ENCODE measurements at regions not wholly inside any gene's neighbourhood (a gene's known extent, or its start where the extent isn't known, plus 50 kb on each side); places are given as distances from the start of the nearest gene placed in this dataset.

DNA sequence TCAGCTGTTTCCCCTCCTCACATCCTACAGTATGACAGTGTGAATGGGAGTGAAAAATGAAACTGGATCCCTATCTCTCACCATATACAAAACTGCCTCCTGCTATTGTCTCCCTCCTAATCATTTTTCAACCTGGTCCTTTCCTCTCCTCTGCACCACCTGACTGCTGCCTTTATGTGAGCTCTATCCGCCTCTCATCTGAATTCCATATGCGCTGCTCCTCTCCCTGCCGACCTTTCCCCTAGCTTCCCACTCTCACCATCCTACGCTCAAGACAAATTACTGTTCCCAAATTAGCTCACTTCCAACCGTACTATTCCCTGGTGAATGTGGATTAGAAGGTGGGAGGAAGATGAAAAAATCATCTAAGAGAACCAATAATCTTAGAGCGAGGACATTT lies 148.4 kb upstream of the FBXL4 start (continued):
- TF ChIP-seq MXI1 (IDR thresholded peaks at IDR 0.05; ENCODE audit: low read depth, low read length) (no peak), RBM25 (IDR thresholded peaks at IDR 0.05; ENCODE audit: low read depth, low read length, severe bottlenecking) (no peak), ZNF253 (CRISPR knock-in tag; conservative IDR thresholded peaks at IDR 0.05) (no peak), BRD4 (IDR thresholded peaks at IDR 0.05) (no peak), ZNF134 (CRISPR knock-in tag; conservative IDR thresholded peaks at IDR 0.05) (no peak), NFIC (IDR thresholded peaks at IDR 0.05) (no peak), PHB (CRISPR knock-in tag; IDR thresholded peaks at IDR 0.05) (no peak)
- TF ChIP-seq, protein P1, sequence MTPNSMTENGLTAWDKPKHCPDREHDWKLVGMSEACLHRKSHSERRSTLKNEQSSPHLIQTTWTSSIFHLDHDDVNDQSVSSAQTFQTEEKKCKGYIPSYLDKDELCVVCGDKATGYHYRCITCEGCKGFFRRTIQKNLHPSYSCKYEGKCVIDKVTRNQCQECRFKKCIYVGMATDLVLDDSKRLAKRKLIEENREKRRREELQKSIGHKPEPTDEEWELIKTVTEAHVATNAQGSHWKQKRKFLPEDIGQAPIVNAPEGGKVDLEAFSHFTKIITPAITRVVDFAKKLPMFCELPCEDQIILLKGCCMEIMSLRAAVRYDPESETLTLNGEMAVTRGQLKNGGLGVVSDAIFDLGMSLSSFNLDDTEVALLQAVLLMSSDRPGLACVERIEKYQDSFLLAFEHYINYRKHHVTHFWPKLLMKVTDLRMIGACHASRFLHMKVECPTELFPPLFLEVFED (CRISPR knock-in tag; conservative IDR thresholded peaks at IDR 0.05), result no peak

- FAIRE-seq (no peak), DNase-seq (ENCODE audit: extremely low read depth in 1 of 4, low spot score in 3 of 4) (no peak), ATAC-seq (no peak)
- H3K27ac ChIP-seq (ENCODE audit: extremely low read depth, low read depth, low read length), result no peak overlapping the region
- no peaks in the 10 kb centered on the region for H3K79me2 ChIP-seq (ENCODE audit: control insufficient read depth, insufficient read depth, low read length)
- H3K4me2 ChIP-seq (ENCODE audit: insufficient read depth, low read length), result no peak overlapping the region
- BruUV-seq (replicated peaks), result no TSS peak
- no peaks in the 10 kb centered on the region for H3K36me3 ChIP-seq (ENCODE audit: control insufficient read depth, insufficient read depth, low read length)
- H2AFZ ChIP-seq (ENCODE audit: low read depth, low read length), result no peak overlapping the region
- no peaks in the 10 kb centered on the region for H3K9me1 ChIP-seq (ENCODE audit: control insufficient read depth, insufficient read depth, low read length)
- in situ Hi-C loops (cut with MboI) (no loop called here), intact Hi-C loops (cut with micrococcal nuclease) (no loop called here)
- H3K4me3 ChIP-seq, result no peak overlapping the region
- H3K27me3 ChIP-seq (ENCODE audit: control insufficient read depth in 2 of 2, insufficient read depth in 2 of 2, low read length in 2 of 2), result peaks cover 0 to 15% of the 10 kb centered on the region in 2 experiments; a peak in 2 of 5 replicates
- CTCF ChIA-PET (ENCODE audit: low intra/inter-chr PET ratio), result no interaction called here
- H4K20me1 ChIP-seq (replicated peaks; ENCODE audit: control insufficient read depth, insufficient read depth, low read length), result no peaks in the 10 kb centered on the region
- TF ChIP-seq, protein P2, sequence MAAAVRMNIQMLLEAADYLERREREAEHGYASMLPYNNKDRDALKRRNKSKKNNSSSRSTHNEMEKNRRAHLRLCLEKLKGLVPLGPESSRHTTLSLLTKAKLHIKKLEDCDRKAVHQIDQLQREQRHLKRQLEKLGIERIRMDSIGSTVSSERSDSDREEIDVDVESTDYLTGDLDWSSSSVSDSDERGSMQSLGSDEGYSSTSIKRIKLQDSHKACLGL (CRISPR knock-in tag; IDR thresholded peaks at IDR 0.05; ENCODE audit: borderline replicate concordance, poor library complexity, severe bottlenecking), result no peak
- TF ChIP-seq, protein P3, sequence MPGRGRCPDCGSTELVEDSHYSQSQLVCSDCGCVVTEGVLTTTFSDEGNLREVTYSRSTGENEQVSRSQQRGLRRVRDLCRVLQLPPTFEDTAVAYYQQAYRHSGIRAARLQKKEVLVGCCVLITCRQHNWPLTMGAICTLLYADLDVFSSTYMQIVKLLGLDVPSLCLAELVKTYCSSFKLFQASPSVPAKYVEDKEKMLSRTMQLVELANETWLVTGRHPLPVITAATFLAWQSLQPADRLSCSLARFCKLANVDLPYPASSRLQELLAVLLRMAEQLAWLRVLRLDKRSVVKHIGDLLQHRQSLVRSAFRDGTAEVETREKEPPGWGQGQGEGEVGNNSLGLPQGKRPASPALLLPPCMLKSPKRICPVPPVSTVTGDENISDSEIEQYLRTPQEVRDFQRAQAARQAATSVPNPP (IDR thresholded peaks at IDR 0.05; ENCODE audit: borderline replicate concordance, insufficient read depth, insufficient read length), result no peak
- TF ChIP-seq DPF2 (IDR thresholded peaks at IDR 0.05) (no peak), ZC3H4 (CRISPR knock-in tag; IDR thresholded peaks at IDR 0.05; ENCODE audit: borderline replicate concordance) (no peak), CBFB (CRISPR knock-in tag; IDR thresholded peaks at IDR 0.05) (no peak), HMG20B (CRISPR knock-in tag; IDR thresholded peaks at IDR 0.05) (no peak), SNIP1 (IDR thresholded peaks at IDR 0.05; ENCODE audit: low read depth) (no peak), ZNF354B (CRISPR knock-in tag; IDR thresholded peaks at IDR 0.05) (no peak), JUN (IDR thresholded peaks at IDR 0.05; ENCODE audit: borderline replicate concordance, low read depth, low read length) (no peak), JUN (CRISPR knock-in tag; IDR thresholded peaks at IDR 0.05; ENCODE audit: borderline replicate concordance) (no peak), SNRNP70 (optimal IDR thresholded peaks at IDR 0.05; ENCODE audit: low read depth, low read length) (no peak)
- no peak overlapping the region for H3K9ac ChIP-seq (ENCODE audit: insufficient read depth in 1 of 2, low read depth in 2 of 2, low read length in 2 of 2)
- WGBS (ENCODE audit: insufficient coverage, low coverage, missing lambda C conversion rate), result 0% methylated on average over 12 of the region's 13 CpGs
- POLR2A ChIA-PET, result interaction anchor here (0.6 to 0.7 kb wide), 2 partner anchors 77 to 84 kb away, joined by 3 to 4 read pairs; no protein-coding TSS in a partner anchor
- no peaks in the 10 kb centered on the region for H3K9me3 ChIP-seq (replicated peaks; ENCODE audit: control insufficient read depth, insufficient read depth, low read depth, low read length)
- H3K4me1 ChIP-seq (replicated peaks in 1 of 2; ENCODE audit: control insufficient read depth in 2 of 2, insufficient read depth in 2 of 2, low read length in 2 of 2), result no peaks in the 10 kb centered on the region
These were observed 145.9 kb upstream of the FBXL4 start for GRCh38 chr6:99093456-99094190.

Data from K562 (cell line).